Neural cell (in vitro differentiated cells): ENCODE measurements at regions not wholly inside any gene's neighbourhood (a gene's known extent, or its start where the extent isn't known, plus 50 kb on each side); places are given as distances from the start of the nearest gene placed in this dataset.

ENCODE experiments used
- H2AFZ ChIP-seq: fragments of 200-600, 300-800 bp; sonication (generic), shearing (Covaris generic); 2 replicates; pipeline ENCODE4 v1.6.0; 2014; ENCODE audit warnings: low read depth, mild to moderate bottlenecking, antibody characterized with exemption, low read length, moderate library complexity
- H3F3A ChIP-seq: fragments of 200-600 bp; shearing (Covaris generic); 2 replicates; pipeline ENCODE4 v1.6.1; 2016; ENCODE audit warnings: mild to moderate bottlenecking, moderate library complexity, mixed read lengths, antibody characterized with exemption, low read length; ENCODE audit not compliant: insufficient read depth, poor library complexity, severe bottlenecking
- H3K27ac ChIP-seq: fragments of 200-600, 300-800 bp; sonication (generic), shearing (Covaris generic); 2 replicates; pipeline ENCODE4 v1.5.1; 2014; ENCODE audit warnings: mild to moderate bottlenecking, low read length, moderate library complexity
- H3K27me3 ChIP-seq: fragments of 300-800, 200-600 bp; sonication (generic), shearing (Covaris generic); 2 replicates; pipeline ENCODE4 v1.6.0; 2014; ENCODE audit warnings: mild to moderate bottlenecking, low read depth, low read length, moderate library complexity; ENCODE audit not compliant: insufficient read depth
- H3K36me3 ChIP-seq: fragments of 300-800, 200-600 bp; sonication (generic), shearing (Covaris generic); 2 replicates; pipeline ENCODE4 v1.5.1; 2014; ENCODE audit warnings: mild to moderate bottlenecking, antibody characterized with exemption, low read length, moderate library complexity; ENCODE audit not compliant: insufficient read depth
- H3K4me2 ChIP-seq: fragments of 300-800, 200-600 bp; sonication (generic), shearing (Covaris generic); 2 replicates; pipeline ENCODE4 v1.6.0; 2014; ENCODE audit warnings: mild to moderate bottlenecking, low read length
- H3K4me3 ChIP-seq: fragments of 300-800, 200-600 bp; sonication (generic), shearing (Covaris generic); 2 replicates; pipeline ENCODE4 v1.5.1; 2014; ENCODE audit warnings: mild to moderate bottlenecking, low read length, moderate library complexity
- H3K79me2 ChIP-seq: fragments of 200-600 bp; shearing (Covaris generic); replicated peaks from 2 replicates; pipeline ENCODE4 v1.6.0; 2014; ENCODE audit warnings: mild to moderate bottlenecking, low read length, moderate library complexity; ENCODE audit not compliant: insufficient read depth
- H3K9ac ChIP-seq: fragments of 300-800, 200-600 bp; sonication (generic), shearing (Covaris generic); 2 replicates; pipeline ENCODE4 v1.6.1; 2016; ENCODE audit warnings: mild to moderate bottlenecking, low read length, mixed read lengths
- H3K9me2 ChIP-seq: fragments of 200-600 bp; shearing (Covaris generic); 2 replicates; pipeline ENCODE4 v1.6.1; 2016; ENCODE audit warnings: mild to moderate bottlenecking, low read length, mixed read lengths; ENCODE audit not compliant: insufficient read depth
- H3K9me3 ChIP-seq: fragments of 200-600, 300-800 bp; sonication (generic), shearing (Covaris generic); 2 replicates; pipeline ENCODE4 v1.6.1; 2016; ENCODE audit warnings: mild to moderate bottlenecking, mixed run types, low read length, moderate library complexity, mixed read lengths
- H4K20me1 ChIP-seq: fragments of 200-600 bp; shearing (Covaris generic); 2 replicates; pipeline ENCODE4 v1.6.1; 2016; ENCODE audit warnings: mild to moderate bottlenecking, mixed run types; ENCODE audit not compliant: insufficient read depth
- EP300 ChIP-seq: fragments of 450-650 bp; conservative IDR thresholded peaks from 2 replicates; pipeline ENCODE4 v1.6.1; 2014; ENCODE audit warnings: antibody characterized with exemption, mild to moderate bottlenecking, moderate library complexity; ENCODE audit not compliant: poor library complexity, severe bottlenecking
- EZH2 ChIP-seq: fragments of 200-600, 300-800 bp; shearing (Covaris generic), sonication (generic); IDR thresholded peaks from 2 replicates; pipeline ENCODE4 v1.6.1; 2014; ENCODE audit warnings: antibody characterized with exemption, low read length, borderline replicate concordance, mild to moderate bottlenecking; ENCODE audit not compliant: insufficient read depth, poor library complexity, severe bottlenecking
- MXI1 ChIP-seq: fragments of 450-650 bp; conservative IDR thresholded peaks from 2 replicates; pipeline ENCODE4 v1.6.1; 2014; ENCODE audit warnings: antibody characterized with exemption, mild to moderate bottlenecking; ENCODE audit not compliant: poor library complexity, severe bottlenecking
- POLR2AphosphoS5 ChIP-seq: IDR thresholded peaks from 2 replicates; pipeline ENCODE4 v1.6.1; 2012
- RAD21 ChIP-seq: fragments of 450-650 bp; conservative IDR thresholded peaks from 2 replicates; pipeline ENCODE4 v1.6.1; 2014; ENCODE audit warnings: antibody characterized with exemption, mild to moderate bottlenecking, moderate library complexity
- SMC3 ChIP-seq: fragments of 450-650 bp; conservative IDR thresholded peaks from 2 replicates; pipeline ENCODE4 v1.6.1; 2014; ENCODE audit warnings: antibody characterized with exemption, mild to moderate bottlenecking, moderate library complexity; ENCODE audit not compliant: poor library complexity
- TAF1 ChIP-seq: IDR thresholded peaks from 2 replicates; pipeline ENCODE4 v1.6.1; 2012; ENCODE audit warnings: low read depth
- TF ChIP-seq, protein P1 (sequence below): fragments of 450-650 bp; IDR thresholded peaks from 2 replicates; pipeline ENCODE4 v1.5.1; 2014; ENCODE audit warnings: antibody characterized with exemption, mild to moderate bottlenecking, moderate library complexity; ENCODE audit not compliant: poor library complexity, severe bottlenecking
- TF ChIP-seq, protein P2 (sequence below): IDR thresholded peaks from 2 replicates; pipeline ENCODE4 v1.6.1; 2012; ENCODE audit warnings: borderline replicate concordance

DNA sequence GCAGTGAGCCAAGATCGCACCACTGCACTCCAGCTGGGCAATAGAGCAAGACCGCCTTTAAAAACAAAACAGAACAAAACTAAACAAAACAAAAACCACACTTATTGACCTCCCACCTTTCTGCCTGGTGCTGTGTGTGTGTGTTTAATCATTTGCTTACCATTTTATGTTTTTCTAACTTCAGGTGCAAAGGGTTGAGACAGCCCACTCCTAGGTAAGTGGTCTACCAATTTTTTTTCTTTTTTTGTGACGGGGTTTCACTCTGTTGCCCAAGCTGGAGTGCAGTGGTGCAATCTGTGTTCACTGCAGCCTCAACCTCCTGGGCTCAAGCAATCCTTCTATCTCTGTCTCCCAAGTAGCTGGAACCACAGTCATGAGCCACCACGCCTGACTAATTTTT lies 65.8 kb downstream of the SALL1 start:
- Histone ChIP-seq H3K9ac (no peak overlapping the region), H3K4me2 (no peak overlapping the region), H3K79me2 (no peaks in the 10 kb centered on the region), H2AFZ (no peak overlapping the region), H3K4me3 (no peak overlapping the region), H3K27ac (no peak overlapping the region), H3F3A (no peaks in the 10 kb centered on the region), H4K20me1 (no peaks in the 10 kb centered on the region), H3K9me2 (no peaks in the 10 kb centered on the region), H3K9me3 (no peaks in the 10 kb centered on the region), H3K36me3 (no peaks in the 10 kb centered on the region), H3K27me3 (no peaks in the 10 kb centered on the region)
- no peak for TF ChIP-seq POLR2AphosphoS5

DNA sequence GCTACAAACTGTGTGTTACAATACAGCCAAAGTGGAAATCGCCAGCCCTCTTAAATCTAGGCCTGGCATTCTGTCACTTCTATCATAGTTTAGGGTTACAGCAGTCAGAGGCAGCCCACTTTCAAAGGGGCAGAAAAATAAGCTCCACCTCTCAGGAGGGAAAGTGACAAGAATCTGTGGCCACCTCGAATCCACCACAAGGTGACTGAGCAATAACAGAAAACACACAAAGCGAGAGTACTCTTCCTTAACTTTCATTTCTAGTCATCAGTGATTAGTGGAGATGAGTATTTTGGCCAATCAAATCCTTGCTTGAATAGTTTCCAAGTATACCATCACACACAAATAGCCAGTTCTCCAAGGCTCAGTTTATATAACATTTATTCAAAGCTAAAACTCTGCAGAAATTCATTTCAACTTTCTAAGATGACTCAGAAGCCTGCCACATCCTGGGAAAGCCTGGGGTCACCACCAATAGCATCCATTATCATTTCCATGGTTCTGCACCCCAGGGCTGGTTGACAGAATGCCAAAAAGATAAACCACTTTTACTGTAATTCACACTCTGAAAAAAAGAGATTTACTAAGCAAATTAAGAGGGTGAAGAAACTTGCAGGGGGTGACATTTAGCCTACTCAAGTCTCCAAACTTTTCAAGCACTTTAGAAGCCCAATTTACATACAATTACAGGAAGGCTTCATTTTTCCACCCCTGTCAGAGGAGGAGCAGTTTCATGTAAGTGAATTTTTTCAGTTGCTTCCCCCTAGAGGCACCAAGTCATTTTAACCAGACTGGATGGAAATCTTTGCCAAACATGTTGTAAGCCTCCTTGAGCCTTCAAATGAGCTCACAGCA lies 66.8 kb downstream of the SALL1 start:
- H3K27ac ChIP-seq, result no peak overlapping the region
- no peaks in the 10 kb centered on the region for H3K9me2 ChIP-seq
- H3K27me3 ChIP-seq, result no peaks in the 10 kb centered on the region
- no peak overlapping the region for H3K4me3 ChIP-seq
- no peaks in the 10 kb centered on the region for H4K20me1 ChIP-seq
- H3K9ac ChIP-seq, result no peak overlapping the region
- H3K9me3 ChIP-seq, result no peaks in the 10 kb centered on the region
- H3K79me2 ChIP-seq, result no peaks in the 10 kb centered on the region
- TF ChIP-seq SMC3 (no peak), TAF1 (no peak), MXI1 (no peak), EZH2 (no peak), RAD21 (no peak), POLR2AphosphoS5 (no peak), EP300 (no peak)
- TF ChIP-seq, protein P1, sequence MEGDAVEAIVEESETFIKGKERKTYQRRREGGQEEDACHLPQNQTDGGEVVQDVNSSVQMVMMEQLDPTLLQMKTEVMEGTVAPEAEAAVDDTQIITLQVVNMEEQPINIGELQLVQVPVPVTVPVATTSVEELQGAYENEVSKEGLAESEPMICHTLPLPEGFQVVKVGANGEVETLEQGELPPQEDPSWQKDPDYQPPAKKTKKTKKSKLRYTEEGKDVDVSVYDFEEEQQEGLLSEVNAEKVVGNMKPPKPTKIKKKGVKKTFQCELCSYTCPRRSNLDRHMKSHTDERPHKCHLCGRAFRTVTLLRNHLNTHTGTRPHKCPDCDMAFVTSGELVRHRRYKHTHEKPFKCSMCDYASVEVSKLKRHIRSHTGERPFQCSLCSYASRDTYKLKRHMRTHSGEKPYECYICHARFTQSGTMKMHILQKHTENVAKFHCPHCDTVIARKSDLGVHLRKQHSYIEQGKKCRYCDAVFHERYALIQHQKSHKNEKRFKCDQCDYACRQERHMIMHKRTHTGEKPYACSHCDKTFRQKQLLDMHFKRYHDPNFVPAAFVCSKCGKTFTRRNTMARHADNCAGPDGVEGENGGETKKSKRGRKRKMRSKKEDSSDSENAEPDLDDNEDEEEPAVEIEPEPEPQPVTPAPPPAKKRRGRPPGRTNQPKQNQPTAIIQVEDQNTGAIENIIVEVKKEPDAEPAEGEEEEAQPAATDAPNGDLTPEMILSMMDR, result no peak
- TF ChIP-seq, protein P2, sequence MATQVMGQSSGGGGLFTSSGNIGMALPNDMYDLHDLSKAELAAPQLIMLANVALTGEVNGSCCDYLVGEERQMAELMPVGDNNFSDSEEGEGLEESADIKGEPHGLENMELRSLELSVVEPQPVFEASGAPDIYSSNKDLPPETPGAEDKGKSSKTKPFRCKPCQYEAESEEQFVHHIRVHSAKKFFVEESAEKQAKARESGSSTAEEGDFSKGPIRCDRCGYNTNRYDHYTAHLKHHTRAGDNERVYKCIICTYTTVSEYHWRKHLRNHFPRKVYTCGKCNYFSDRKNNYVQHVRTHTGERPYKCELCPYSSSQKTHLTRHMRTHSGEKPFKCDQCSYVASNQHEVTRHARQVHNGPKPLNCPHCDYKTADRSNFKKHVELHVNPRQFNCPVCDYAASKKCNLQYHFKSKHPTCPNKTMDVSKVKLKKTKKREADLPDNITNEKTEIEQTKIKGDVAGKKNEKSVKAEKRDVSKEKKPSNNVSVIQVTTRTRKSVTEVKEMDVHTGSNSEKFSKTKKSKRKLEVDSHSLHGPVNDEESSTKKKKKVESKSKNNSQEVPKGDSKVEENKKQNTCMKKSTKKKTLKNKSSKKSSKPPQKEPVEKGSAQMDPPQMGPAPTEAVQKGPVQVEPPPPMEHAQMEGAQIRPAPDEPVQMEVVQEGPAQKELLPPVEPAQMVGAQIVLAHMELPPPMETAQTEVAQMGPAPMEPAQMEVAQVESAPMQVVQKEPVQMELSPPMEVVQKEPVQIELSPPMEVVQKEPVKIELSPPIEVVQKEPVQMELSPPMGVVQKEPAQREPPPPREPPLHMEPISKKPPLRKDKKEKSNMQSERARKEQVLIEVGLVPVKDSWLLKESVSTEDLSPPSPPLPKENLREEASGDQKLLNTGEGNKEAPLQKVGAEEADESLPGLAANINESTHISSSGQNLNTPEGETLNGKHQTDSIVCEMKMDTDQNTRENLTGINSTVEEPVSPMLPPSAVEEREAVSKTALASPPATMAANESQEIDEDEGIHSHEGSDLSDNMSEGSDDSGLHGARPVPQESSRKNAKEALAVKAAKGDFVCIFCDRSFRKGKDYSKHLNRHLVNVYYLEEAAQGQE, result no peak
- H3K36me3 ChIP-seq, result no peaks in the 10 kb centered on the region
- H3F3A ChIP-seq, result no peaks in the 10 kb centered on the region
- no peak overlapping the region for H2AFZ ChIP-seq
- no peak overlapping the region for H3K4me2 ChIP-seq
